ENCODE measurements at regions not wholly inside any gene's neighbourhood (a gene's known extent, or its start where the extent isn't known, plus 50 kb on each side); places are given as distances from the start of the nearest gene placed in this dataset.

- no peak for DNase-seq (ENCODE audit: low read depth in 2 of 2)
These were observed 140.5 kb upstream of the PLET1 start for GRCh38 chr11:112401036-112401769.

GRCh38 chr11:112403432-112403831, 142.8 kb upstream of the PLET1 start:
- DNase-seq (ENCODE audit: low read depth in 2 of 2), result no peak

DNA sequence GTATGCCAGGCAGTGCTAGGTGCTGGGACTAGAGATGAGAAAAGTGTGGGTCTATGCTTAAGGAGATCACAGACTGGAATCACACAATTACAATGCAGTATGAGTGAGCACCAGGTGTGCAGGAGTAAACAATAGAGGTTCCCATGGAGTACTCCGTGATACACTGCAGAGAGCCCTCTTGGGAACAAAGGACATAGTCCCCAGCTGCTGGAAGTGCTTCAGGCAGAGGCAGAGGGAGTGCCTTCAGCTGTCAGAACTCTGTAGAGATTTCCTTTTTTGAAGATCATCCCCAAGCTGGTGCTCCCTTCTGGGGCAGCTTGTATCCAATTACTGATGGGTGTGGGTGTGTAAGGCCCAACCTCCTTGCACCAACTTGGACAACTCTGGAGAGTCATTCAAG, 143.5 kb upstream of the PLET1 start:
- DNase-seq (ENCODE audit: low read depth in 2 of 2), result no peak

- DNase-seq (ENCODE audit: low read depth in 2 of 2), result no peak
These were observed 147.9 kb upstream of the PLET1 start for GRCh38 chr11:112408517-112408916.

GRCh38 chr11:112410325-112410724, 149.7 kb upstream of the PLET1 start:
- DNase-seq (ENCODE audit: low read depth in 2 of 2), result no peak

DNA sequence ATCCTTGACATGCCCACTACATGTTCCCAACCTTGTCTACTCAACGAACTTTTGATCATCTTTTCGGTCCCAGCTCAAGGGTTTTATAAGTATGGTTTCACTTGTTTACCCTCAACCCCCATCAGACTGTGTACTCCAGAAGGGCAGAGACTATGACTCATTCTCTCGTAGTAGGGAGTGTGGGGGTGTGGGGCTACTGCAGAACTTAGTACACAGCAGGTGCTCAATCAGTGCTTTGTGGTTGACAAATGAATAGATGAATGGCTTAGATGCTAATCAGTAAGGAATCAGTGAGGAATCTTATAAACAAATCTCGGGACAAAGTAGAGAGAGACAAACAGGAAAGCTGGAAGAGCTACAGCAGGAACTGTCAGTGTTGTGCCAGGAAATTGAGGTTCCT, 151.7 kb upstream of the PLET1 start:
- DNase-seq (ENCODE audit: low read depth in 2 of 2), result no peak

GRCh38 chr11:112417339-112417738, 156.7 kb upstream of the PLET1 start:
- no peak for DNase-seq (ENCODE audit: low read depth in 2 of 2)

DNA sequence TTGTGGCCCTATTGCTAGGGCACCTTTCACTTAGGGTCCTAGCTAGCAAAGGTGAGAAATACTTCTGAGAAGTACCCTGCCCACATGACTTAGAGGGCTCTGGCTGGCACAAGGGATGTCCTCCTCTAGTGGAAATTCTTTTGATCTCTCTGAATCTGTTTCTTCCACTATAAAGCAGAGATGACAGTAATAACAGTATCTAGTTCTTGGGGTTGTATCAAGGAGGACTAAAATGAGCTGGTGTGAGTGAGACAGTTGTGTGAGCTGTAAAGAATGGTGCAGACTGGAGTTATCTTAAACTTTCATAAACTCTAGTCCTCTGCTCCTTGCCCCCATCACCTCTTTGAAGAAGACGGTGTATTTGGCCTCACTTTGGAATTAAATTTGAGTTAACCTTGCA, 157.8 kb upstream of the PLET1 start:
- no peak for DNase-seq (ENCODE audit: low read depth in 2 of 2)

DNA sequence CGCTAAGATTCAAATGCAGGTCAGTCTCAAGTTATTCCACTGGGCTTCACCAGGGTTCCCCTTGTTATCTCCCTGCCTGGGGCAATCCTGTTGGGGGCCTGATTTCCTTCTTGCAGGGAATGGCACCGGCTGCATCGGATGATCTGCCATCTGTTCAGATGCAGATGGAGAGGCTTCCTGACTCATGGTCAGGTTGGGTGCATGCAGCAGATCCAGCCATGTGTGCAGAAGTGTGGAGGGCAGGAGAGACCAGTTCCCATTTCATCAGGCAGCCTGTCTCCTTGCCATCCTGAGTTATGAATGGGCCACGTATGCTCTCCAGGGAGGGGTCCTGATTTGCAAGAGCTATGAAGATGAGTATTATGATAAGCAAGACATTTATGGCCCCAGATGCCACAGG, 161.2 kb upstream of the PLET1 start:
- no peak for DNase-seq (ENCODE audit: low read depth in 2 of 2)

DNA sequence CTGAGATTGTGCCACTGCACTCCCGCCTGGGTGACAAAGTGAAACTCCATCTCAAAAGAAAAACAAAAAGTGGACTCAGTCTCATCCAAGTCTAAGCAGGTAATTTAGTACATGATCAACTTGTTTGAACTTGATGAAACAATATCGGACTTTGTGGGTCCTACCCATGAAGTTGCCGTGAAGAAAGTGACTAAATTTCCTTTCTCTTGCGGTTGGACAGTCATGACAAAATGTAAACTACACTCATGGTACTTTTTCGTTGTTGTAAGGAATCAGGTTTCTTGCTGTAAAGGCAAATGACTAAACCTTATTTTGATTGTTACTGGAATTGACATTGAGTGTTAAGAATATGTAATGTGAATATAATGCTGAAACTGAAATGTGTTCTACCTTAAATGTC, 164.5 kb upstream of the PLET1 start:
- no peak for DNase-seq (ENCODE audit: low read depth in 2 of 2)

DNA sequence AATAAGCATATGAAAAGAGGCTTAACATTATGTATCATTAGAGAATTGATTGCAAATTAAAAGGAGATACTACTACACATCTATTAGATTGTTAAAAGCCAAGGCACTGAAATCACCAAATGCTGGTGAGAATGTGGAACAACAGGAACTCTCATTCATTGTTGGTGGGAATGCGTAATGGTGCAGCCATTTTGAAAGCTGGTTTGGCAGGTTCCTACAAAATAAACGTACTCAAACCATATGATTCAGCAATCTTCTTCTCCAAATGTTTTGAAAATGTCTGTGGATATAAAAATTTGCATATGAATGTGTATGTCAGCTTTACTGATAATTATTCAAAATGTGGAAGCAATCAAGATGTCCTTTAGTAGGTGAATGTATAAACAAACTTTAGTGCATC, 176.4 kb upstream of the PLET1 start:
- no peak for DNase-seq (ENCODE audit: low read depth in 2 of 2)

DNA sequence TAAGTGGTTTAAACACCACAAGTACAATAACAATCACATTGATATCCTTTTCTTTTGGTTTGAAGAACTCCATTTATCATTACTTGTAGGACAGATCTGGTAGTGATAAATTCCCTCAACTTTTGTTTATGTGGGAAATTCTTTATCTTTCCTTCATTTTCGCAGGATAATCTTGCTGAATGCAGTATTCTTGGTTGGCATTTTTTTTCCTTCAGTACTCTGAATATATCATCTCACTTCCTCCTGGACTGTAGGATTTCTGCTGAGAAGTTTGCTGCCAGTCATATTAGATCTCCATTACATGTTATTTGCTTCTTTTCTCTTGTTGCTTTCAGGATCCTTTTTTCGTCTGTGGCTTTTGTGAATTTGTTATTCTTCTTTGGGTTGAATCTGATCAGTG, 179.0 kb upstream of the PLET1 start:
- DNase-seq (ENCODE audit: low read depth in 2 of 2), result no peak

GRCh38 chr11:112440518-112440917, 179.9 kb upstream of the PLET1 start:
- DNase-seq (ENCODE audit: low read depth in 2 of 2), result no peak

DNA sequence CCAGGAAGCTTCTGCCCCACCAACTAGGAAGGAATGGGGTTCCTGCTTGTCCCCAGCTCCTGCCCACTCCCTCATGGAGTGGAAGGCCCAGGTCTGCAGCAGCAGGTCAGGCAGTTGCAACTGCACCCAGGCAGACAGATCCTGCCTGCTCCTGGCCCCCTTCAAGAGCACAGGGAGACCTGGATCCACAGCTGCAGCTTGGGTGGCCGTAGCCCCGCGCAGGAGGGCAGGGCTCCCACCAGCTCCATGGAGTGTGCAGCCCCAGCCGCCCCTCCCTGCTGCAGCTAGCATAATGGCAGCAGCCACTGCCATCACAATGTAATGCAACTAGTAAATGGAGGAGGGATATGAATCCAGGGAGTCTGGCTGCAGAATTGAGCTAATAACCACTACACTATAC, 187.5 kb upstream of the PLET1 start:
- DNase-seq (ENCODE audit: low read depth in 2 of 2), result no peak

- DNase-seq (ENCODE audit: low read depth in 2 of 2), result no peak
These were observed 188.1 kb upstream of the PLET1 start for GRCh38 chr11:112448806-112449205.

- DNase-seq (ENCODE audit: low read depth in 2 of 2), result no peak
These were observed 190.6 kb upstream of the PLET1 start for GRCh38 chr11:112451250-112451649.

DNA sequence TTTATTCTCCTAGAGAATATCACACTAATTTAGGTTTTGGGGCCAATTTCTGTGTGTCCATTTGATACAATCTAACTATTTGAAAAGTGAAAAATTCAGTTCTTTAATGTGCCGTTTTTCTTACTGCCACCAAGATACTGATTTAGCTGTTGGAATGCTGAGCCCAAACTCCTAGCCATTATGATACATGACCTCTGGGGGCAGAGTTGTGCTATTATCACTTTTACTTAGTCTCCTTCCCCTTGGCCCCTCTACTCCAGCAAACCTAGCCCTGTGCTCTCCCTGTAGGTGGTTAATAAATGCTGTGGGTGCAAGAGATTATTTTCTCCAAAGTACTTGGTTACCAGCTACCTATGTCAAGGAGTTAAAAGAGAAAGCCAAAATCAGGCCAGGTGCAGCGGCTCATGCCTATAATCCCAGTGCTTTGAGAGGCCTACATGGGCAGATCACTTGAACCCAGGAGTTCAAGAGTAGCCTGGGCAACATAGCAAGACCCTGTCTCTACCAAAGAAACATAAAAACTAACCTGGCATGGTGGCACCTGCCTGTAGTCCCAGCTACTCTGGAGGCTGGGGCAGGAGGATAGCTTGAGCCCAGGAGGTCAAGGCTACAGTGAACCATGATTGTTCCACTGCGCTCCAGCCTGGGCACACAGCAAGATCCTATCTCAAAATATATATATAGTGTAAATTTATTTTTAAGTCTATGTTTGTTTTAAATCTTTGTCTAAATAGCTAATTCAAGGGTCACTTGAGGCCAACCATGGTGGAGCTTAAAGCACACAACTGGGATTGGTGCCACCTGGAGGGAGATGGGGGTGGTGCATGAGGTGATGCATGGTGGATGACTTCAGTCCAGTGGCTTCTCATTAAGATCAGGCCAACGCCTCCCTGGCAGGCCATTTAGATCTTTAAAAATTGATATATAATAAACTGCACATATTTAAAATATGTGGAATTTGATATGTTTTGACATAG, 193.2 kb upstream of the PLET1 start:
- no peak for DNase-seq (ENCODE audit: low read depth in 2 of 2)

GRCh38 chr11:112454841-112455240, 194.2 kb upstream of the PLET1 start:
- DNase-seq (ENCODE audit: low read depth in 2 of 2), result no peak

GRCh38 chr11:112455791-112456190, 195.1 kb upstream of the PLET1 start:
- DNase-seq (ENCODE audit: low read depth in 2 of 2), result no peak

DNA sequence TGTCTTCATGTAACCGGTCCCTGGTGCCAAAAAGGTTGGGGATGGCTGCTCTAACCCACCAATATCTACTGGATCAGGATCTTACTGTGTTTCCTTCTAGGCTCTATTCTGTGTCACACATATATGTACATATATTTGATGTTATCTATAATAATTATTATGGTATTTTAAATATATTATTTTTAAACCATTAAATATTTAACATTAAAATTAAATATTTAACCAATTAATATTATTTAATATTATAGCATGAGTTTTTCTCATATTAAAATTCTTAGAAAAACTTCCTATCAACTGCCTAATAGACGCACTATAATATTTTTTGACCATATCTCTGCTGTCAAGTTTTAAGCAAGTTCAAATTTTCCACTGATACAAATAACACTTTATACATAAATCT, 196.9 kb upstream of the PLET1 start:
- DNase-seq (ENCODE audit: low read depth in 2 of 2), result no peak

- DNase-seq (ENCODE audit: low read depth in 2 of 2), result no peak
These were observed 198.3 kb upstream of the PLET1 start for GRCh38 chr11:112459001-112459400.

GRCh38 chr11:112460141-112460540, 199.5 kb upstream of the PLET1 start:
- DNase-seq (ENCODE audit: low read depth in 2 of 2), result no peak

GRCh38 chr11:112464949-112465348, 204.3 kb upstream of the PLET1 start:
- no peak for DNase-seq (ENCODE audit: low read depth in 2 of 2)
